MM.1S (cell line): ENCODE measurements at regions not wholly inside any gene's neighbourhood (a gene's known extent, or its start where the extent isn't known, plus 50 kb on each side); places are given as distances from the start of the nearest gene placed in this dataset.

Experiments used
- DNase-seq: peaks from one replicate; pipeline ENCODE4 v3.0.0-alpha.2; 2015
- H2AFZ ChIP-seq: fragments of 300-600 bp; sonication (generic); 2 replicates; pipeline ENCODE4 v1.6.0; 2016; ENCODE audit warnings: antibody characterized with exemption, low read length
- H3F3A ChIP-seq: fragments of 300-600 bp; sonication (generic); 2 replicates; pipeline ENCODE4 v1.6.1; 2016; ENCODE audit warnings: mild to moderate bottlenecking, antibody characterized with exemption, low read length, moderate library complexity, mixed read lengths; ENCODE audit not compliant: insufficient read depth
- H3K27ac ChIP-seq: fragments of 300-600 bp; sonication (generic); 2 replicates; pipeline ENCODE4 v1.5.1; 2016; ENCODE audit warnings: mild to moderate bottlenecking, low read length
- H3K27me3 ChIP-seq: fragments of 300-600 bp; sonication (generic); replicated peaks from 2 replicates; pipeline ENCODE4 v1.6.0; 2016; ENCODE audit warnings: low read length; ENCODE audit not compliant: insufficient read depth
- H3K36me3 ChIP-seq: fragments of 300-600 bp; sonication (generic); replicated peaks from 2 replicates; pipeline ENCODE4 v1.6.1; 2016; ENCODE audit warnings: mild to moderate bottlenecking, low read length, mixed read lengths; ENCODE audit not compliant: insufficient read depth
- H3K4me1 ChIP-seq: fragments of 300-600 bp; sonication (generic); 2 replicates; pipeline ENCODE4 v1.6.1; 2016; ENCODE audit warnings: low read length, mixed read lengths
- H3K4me2 ChIP-seq: fragments of 300-600 bp; sonication (generic); 2 replicates; pipeline ENCODE4 v1.6.0; 2016; ENCODE audit warnings: low read depth, low read length
- H3K4me3 ChIP-seq: fragments of 300-600 bp; sonication (generic); 2 replicates; pipeline ENCODE4 v1.5.1; 2016; ENCODE audit warnings: low read length, mixed read lengths
- H3K79me2 ChIP-seq: fragments of 300-600 bp; sonication (generic); 2 replicates; pipeline ENCODE4 v1.6.1; 2016; ENCODE audit warnings: mixed run types, low read length, mixed read lengths
- H3K9ac ChIP-seq: fragments of 300-600 bp; sonication (generic); 2 replicates; pipeline ENCODE4 v1.6.1; 2016; ENCODE audit warnings: low read length, mixed read lengths
- H3K9me2 ChIP-seq: fragments of 300-600 bp; sonication (generic); replicated peaks from 2 replicates; pipeline ENCODE4 v1.6.1; 2016; ENCODE audit warnings: mild to moderate bottlenecking, low read length, mixed read lengths; ENCODE audit not compliant: insufficient read depth
- H3K9me3 ChIP-seq: fragments of 300-600 bp; sonication (generic); replicated peaks from 2 replicates; pipeline ENCODE4 v1.6.1; 2016; ENCODE audit warnings: mild to moderate bottlenecking, low read length, mixed read lengths; ENCODE audit not compliant: insufficient read depth
- H4K20me1 ChIP-seq: fragments of 300-600 bp; sonication (generic); 2 replicates; pipeline ENCODE4 v1.6.1; 2016; ENCODE audit warnings: mild to moderate bottlenecking, low read length, moderate library complexity, mixed read lengths; ENCODE audit not compliant: insufficient read depth
- EZH2 ChIP-seq: fragments of 300-600 bp; sonication (generic); optimal IDR thresholded peaks from 2 replicates; pipeline ENCODE3; 2017; ENCODE audit warnings: low read depth, mild to moderate bottlenecking, antibody characterized with exemption, low read length, mixed read lengths
- EZH2phosphoT487 ChIP-seq: fragments of 300-600 bp; sonication (generic); IDR thresholded peaks from 2 replicates; pipeline ENCODE4 v1.6.1; 2018; ENCODE audit warnings: antibody characterized with exemption, low read length
- TF ChIP-seq, protein P1 (sequence below): fragments of 300-600 bp; sonication (generic); IDR thresholded peaks from 2 replicates; pipeline ENCODE4 v1.5.1; 2016; ENCODE audit warnings: antibody characterized with exemption, low read length, mixed read lengths

DNA sequence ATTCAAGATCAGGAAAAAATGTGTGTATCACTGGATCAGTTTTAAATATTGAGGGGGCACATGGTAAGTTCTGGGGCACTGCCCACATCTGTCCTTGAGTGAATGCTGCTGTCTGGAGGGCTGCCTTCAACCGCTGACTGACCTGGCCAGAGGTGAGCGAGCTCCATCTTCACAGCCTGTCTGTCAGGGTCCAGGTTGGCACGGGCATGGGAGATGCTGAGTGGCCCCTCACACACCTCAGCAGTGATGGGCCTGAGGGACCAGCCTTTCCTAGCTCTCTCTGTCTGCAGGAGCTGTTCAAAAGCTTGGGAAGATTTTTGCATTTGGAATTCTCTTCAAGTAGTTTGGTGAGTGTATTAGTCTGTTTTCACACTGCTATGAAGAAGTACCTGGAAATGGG lies 114.8 kb upstream of the ALKAL2 start:
- Histone ChIP-seq H2AFZ (no peak overlapping the region), H3K4me2 (no peak overlapping the region), H3K9me3 (no peaks in the 10 kb centered on the region), H3K27ac (no peak overlapping the region), H3K4me3 (no peak overlapping the region), H3K9me2 (no peaks in the 10 kb centered on the region), H4K20me1 (no peaks in the 10 kb centered on the region), H3K79me2 (no peaks in the 10 kb centered on the region), H3K27me3 (no peaks in the 10 kb centered on the region), H3F3A (no peaks in the 10 kb centered on the region), H3K36me3 (no peaks in the 10 kb centered on the region), H3K9ac (no peak overlapping the region), H3K4me1 (no peaks in the 10 kb centered on the region)
- DNase-seq: no peak
- no peak for TF ChIP-seq EZH2phosphoT487
- TF ChIP-seq, protein P1, sequence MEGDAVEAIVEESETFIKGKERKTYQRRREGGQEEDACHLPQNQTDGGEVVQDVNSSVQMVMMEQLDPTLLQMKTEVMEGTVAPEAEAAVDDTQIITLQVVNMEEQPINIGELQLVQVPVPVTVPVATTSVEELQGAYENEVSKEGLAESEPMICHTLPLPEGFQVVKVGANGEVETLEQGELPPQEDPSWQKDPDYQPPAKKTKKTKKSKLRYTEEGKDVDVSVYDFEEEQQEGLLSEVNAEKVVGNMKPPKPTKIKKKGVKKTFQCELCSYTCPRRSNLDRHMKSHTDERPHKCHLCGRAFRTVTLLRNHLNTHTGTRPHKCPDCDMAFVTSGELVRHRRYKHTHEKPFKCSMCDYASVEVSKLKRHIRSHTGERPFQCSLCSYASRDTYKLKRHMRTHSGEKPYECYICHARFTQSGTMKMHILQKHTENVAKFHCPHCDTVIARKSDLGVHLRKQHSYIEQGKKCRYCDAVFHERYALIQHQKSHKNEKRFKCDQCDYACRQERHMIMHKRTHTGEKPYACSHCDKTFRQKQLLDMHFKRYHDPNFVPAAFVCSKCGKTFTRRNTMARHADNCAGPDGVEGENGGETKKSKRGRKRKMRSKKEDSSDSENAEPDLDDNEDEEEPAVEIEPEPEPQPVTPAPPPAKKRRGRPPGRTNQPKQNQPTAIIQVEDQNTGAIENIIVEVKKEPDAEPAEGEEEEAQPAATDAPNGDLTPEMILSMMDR: no peak
- no peak for TF ChIP-seq EZH2

- H3K4me3 ChIP-seq: no peak overlapping the region
- H3K9me3 ChIP-seq: no peaks in the 10 kb centered on the region
- no peak for TF ChIP-seq EZH2phosphoT487
- TF ChIP-seq, protein P1: no peak
- TF ChIP-seq EZH2: no peak
- H3K9me2 ChIP-seq: no peaks in the 10 kb centered on the region
- H3K4me1 ChIP-seq: no peaks in the 10 kb centered on the region
- H3K79me2 ChIP-seq: no peaks in the 10 kb centered on the region
- no peak for DNase-seq
- H3K27ac ChIP-seq: no peak overlapping the region
- H3F3A ChIP-seq: no peaks in the 10 kb centered on the region
- H3K4me2 ChIP-seq: no peak overlapping the region
- no peaks in the 10 kb centered on the region for H3K36me3 ChIP-seq
- H4K20me1 ChIP-seq: no peaks in the 10 kb centered on the region
- no peak overlapping the region for H3K9ac ChIP-seq
- H3K27me3 ChIP-seq: no peaks in the 10 kb centered on the region
- no peak overlapping the region for H2AFZ ChIP-seq
Observed at GRCh38 chr2:402206-402605, 114.3 kb upstream of the ALKAL2 start.

DNA sequence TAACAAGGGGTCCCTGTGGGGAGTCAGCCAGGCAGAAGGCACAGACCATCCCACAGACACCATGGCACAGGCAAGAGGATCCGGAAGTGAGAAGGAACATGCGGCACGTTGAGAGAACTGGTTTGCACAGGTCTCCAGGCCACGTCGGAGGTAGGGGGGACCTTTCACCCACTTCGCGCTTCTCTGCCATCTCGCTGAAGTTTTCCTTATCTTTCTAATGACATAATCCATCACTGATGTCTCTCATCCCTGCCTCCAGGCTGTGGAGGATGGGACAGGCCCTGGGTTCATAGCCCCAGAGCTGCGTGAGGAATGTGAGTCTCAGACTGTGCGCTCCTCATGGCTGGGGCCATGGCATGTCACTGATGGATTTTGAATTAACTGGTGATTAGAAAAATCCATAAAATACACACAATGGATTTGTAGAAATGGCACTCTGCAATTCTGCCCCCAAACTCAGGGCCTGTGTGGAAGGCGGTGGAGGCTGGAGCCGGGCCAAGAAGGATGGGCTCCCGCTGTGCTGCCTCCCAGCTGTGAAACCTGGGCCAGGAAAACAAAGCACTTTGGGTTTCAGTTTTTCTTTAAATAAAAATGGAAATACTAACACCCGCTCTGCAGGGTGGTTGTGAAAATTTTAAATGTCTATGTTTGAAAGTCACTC lies 113.3 kb upstream of the ALKAL2 start:
- Histone ChIP-seq H3K4me2 (no peak overlapping the region), H2AFZ (no peak overlapping the region), H3F3A (no peaks in the 10 kb centered on the region), H3K9ac (no peak overlapping the region), H3K9me3 (no peaks in the 10 kb centered on the region), H3K4me3 (no peak overlapping the region), H3K4me1 (no peaks in the 10 kb centered on the region), H4K20me1 (no peaks in the 10 kb centered on the region), H3K9me2 (no peaks in the 10 kb centered on the region), H3K79me2 (no peaks in the 10 kb centered on the region), H3K27me3 (no peaks in the 10 kb centered on the region), H3K36me3 (no peaks in the 10 kb centered on the region), H3K27ac (no peak overlapping the region)
- TF ChIP-seq EZH2phosphoT487: no peak
- TF ChIP-seq EZH2: no peak
- TF ChIP-seq, protein P1: no peak
- DNase-seq: no peak
